ENCODE measurements at regions not wholly inside any gene's neighbourhood (a gene's known extent, or its start where the extent isn't known, plus 50 kb on each side); places are given as distances from the start of the nearest gene placed in this dataset.

DNA sequence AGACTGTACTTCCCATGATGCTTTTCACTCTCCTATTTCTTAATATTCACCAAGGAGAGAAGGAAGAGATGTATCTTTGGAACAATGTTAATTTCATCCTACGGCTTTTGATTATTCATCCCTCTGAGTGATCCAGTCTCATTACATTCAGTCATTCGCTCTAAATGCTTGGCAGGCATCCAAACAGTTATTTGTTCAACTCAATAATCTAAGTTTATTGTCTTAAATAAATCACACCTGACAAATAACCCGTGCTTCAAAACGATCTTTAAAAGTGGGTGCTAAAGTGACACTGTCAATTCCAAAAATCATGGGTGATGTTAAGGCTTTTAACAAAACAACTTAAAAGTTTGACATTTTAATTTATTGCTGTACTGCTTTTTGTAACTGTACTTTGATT, 233.1 kb downstream of the RASEF start:
- H3K9me2 ChIP-seq (replicated peaks; ENCODE audit: insufficient read depth, low read length) = no peaks in the 10 kb centered on the region
- H3K9me3 ChIP-seq (ENCODE audit: insufficient read depth, low read length) = no peaks in the 10 kb centered on the region
- H3K9ac ChIP-seq (ENCODE audit: low read length) = no peak overlapping the region
- no peaks in the 10 kb centered on the region for H4K20me1 ChIP-seq (ENCODE audit: low read depth, low read length)
- H2AFZ ChIP-seq (ENCODE audit: low read depth, low read length, severe bottlenecking) = no peak overlapping the region
- H3F3A ChIP-seq (ENCODE audit: insufficient read depth) = no peaks in the 10 kb centered on the region
- H3K27ac ChIP-seq (ENCODE audit: low read depth, low read length) = no peak overlapping the region
- no peaks in the 10 kb centered on the region for H3K79me2 ChIP-seq (ENCODE audit: insufficient read depth, low read length)
- no peaks in the 10 kb centered on the region for H3K36me3 ChIP-seq (ENCODE audit: low read length)
- no peak overlapping the region for H3K4me2 ChIP-seq (ENCODE audit: low read depth, low read length, poor library complexity, severe bottlenecking)
- H3K4me3 ChIP-seq (ENCODE audit: insufficient read depth, low read length, poor library complexity, severe bottlenecking) = no peak overlapping the region
- H3K27me3 ChIP-seq (ENCODE audit: low read length) = no peaks in the 10 kb centered on the region
- TF ChIP-seq EZH2phosphoT487 (conservative IDR thresholded peaks at IDR 0.05; ENCODE audit: low read length) = no peak
- TF ChIP-seq, protein P1, sequence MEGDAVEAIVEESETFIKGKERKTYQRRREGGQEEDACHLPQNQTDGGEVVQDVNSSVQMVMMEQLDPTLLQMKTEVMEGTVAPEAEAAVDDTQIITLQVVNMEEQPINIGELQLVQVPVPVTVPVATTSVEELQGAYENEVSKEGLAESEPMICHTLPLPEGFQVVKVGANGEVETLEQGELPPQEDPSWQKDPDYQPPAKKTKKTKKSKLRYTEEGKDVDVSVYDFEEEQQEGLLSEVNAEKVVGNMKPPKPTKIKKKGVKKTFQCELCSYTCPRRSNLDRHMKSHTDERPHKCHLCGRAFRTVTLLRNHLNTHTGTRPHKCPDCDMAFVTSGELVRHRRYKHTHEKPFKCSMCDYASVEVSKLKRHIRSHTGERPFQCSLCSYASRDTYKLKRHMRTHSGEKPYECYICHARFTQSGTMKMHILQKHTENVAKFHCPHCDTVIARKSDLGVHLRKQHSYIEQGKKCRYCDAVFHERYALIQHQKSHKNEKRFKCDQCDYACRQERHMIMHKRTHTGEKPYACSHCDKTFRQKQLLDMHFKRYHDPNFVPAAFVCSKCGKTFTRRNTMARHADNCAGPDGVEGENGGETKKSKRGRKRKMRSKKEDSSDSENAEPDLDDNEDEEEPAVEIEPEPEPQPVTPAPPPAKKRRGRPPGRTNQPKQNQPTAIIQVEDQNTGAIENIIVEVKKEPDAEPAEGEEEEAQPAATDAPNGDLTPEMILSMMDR (IDR thresholded peaks at IDR 0.05; ENCODE audit: insufficient read depth, low read length, poor library complexity, severe bottlenecking) = no peak

DNA sequence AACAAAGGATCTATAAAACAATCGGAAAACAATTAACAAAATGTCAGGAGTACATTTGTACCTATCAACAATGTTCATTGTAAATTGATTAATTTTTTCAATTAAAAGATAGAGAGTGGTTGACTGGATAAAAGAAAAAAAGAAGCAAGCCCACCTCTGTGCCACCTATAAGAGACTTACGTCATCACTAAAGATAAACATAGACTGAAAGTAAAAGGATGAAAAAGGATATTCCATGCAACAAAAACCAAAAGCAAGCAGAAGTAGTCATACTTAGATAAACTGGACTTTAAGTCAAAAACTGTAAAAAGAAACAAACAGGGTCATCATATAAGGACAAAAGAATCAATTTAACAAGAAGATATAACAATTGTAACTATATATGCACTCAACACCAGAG, 197.4 kb downstream of the RASEF start:
- no peak for TF ChIP-seq EZH2phosphoT487 (conservative IDR thresholded peaks at IDR 0.05; ENCODE audit: low read length)
- TF ChIP-seq, protein P1 (IDR thresholded peaks at IDR 0.05; ENCODE audit: insufficient read depth, low read length, poor library complexity, severe bottlenecking) = no peak
- Histone ChIP-seq H3K27ac (ENCODE audit: low read depth, low read length) (no peak overlapping the region), H3K9me3 (ENCODE audit: insufficient read depth, low read length) (no peaks in the 10 kb centered on the region), H3K4me2 (ENCODE audit: low read depth, low read length, poor library complexity, severe bottlenecking) (no peak overlapping the region), H3K27me3 (ENCODE audit: low read length) (no peaks in the 10 kb centered on the region), H4K20me1 (ENCODE audit: low read depth, low read length) (no peaks in the 10 kb centered on the region), H3F3A (ENCODE audit: insufficient read depth) (no peaks in the 10 kb centered on the region), H3K4me3 (ENCODE audit: insufficient read depth, low read length, poor library complexity, severe bottlenecking) (no peak overlapping the region), H3K9ac (ENCODE audit: low read length) (no peak overlapping the region), H3K36me3 (ENCODE audit: low read length) (no peaks in the 10 kb centered on the region), H2AFZ (ENCODE audit: low read depth, low read length, severe bottlenecking) (no peak overlapping the region), H3K9me2 (replicated peaks; ENCODE audit: insufficient read depth, low read length) (no peaks in the 10 kb centered on the region), H3K79me2 (ENCODE audit: insufficient read depth, low read length) (no peaks in the 10 kb centered on the region)

DNA sequence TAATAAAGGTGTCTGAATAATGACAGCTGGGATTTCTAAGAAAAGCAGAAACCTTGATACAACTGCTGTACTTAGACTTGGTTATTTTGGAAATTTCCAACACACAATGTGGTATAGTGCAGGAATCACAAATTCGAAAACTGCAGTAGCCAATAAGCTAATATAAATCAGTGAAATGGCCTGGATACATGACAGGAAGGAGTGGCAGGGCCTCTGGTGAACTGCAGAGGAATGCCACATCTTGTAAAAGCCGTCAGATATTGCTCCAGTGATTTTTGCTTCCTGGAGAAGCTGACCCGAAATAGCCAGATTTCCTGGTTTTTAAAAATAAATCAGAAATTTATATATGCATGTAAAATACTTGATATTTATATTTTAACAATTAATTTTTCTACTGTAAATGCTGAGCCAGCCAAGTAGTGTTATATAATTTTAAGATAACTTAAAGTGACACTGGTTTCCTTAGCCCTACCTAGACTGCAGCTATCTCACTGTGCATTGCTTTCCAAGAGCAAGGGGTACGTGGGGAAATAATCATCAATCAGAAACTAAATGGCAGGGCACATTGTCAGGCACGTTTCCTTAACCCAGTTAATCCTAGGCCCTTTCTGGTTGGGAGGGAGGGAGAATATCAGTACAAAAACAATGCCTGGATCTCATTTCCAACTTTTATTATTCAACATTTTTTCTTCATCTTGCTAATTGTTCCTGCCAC, 182.4 kb downstream of the RASEF start:
- Histone ChIP-seq H3F3A (ENCODE audit: insufficient read depth) (no peaks in the 10 kb centered on the region), H3K27ac (ENCODE audit: low read depth, low read length) (no peak overlapping the region), H3K9me2 (replicated peaks; ENCODE audit: insufficient read depth, low read length) (no peaks in the 10 kb centered on the region), H3K4me3 (ENCODE audit: insufficient read depth, low read length, poor library complexity, severe bottlenecking) (no peak overlapping the region), H3K9ac (ENCODE audit: low read length) (no peak overlapping the region), H3K36me3 (ENCODE audit: low read length) (no peaks in the 10 kb centered on the region), H3K27me3 (ENCODE audit: low read length) (no peaks in the 10 kb centered on the region), H3K9me3 (ENCODE audit: insufficient read depth, low read length) (no peaks in the 10 kb centered on the region), H3K79me2 (ENCODE audit: insufficient read depth, low read length) (no peaks in the 10 kb centered on the region), H4K20me1 (ENCODE audit: low read depth, low read length) (no peaks in the 10 kb centered on the region), H3K4me2 (ENCODE audit: low read depth, low read length, poor library complexity, severe bottlenecking) (no peak overlapping the region), H2AFZ (ENCODE audit: low read depth, low read length, severe bottlenecking) (no peak overlapping the region)
- no peak for TF ChIP-seq EZH2phosphoT487 (conservative IDR thresholded peaks at IDR 0.05; ENCODE audit: low read length)
- TF ChIP-seq, protein P1 (IDR thresholded peaks at IDR 0.05; ENCODE audit: insufficient read depth, low read length, poor library complexity, severe bottlenecking) = no peak
